ENCODE measurements at regions not wholly inside any gene's neighbourhood (a gene's known extent, or its start where the extent isn't known, plus 50 kb on each side); places are given as distances from the start of the nearest gene placed in this dataset.

DNA sequence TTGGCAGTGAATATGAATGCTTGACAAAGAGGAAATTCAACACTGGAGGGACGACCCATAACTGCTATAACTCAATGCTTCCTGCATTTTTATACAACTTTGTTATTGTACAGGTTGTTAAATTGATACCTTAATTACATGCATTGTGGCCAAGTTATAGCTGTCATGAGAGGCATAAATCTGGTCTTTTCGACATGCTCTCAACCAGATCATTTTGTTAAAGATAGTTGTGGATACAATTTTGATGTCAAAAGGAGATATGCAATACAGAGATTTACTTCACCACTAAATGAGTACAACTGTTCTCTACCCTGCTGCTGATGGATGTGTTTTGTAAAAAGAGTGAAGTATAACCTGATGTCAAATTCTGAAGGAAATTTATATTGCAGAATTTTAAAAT lies 946.0 kb downstream of the GALC start:
- CTCF ChIA-PET = interaction anchor here (0.6 kb wide), 1 partner anchor 989 kb away, joined by 3 read pairs; no protein-coding TSS in a partner anchor
- DNase-seq (ENCODE audit: low spot score) = no peak

DNA sequence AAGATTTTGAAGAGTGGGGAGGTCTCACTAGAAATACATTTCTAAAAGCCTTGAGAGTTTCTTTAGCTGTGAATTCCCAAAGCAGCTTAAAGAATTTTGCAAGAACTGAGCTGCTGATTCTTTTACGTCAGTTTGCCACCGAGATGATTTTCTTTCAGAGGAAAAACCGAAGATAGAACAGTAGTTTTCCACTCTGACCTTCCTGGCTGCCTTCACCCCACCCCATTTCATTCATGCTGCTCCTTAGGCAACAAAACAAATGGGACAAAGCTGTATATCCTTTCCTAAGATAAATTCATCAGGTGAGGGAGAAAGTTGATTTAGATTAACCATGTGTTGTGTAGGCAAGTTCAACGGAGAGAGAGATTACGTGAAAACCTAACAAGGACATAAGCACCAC lies 947.0 kb downstream of the GALC start:
- Histone ChIP-seq H3K4me3 (ENCODE audit: low read depth, low read length, poor library complexity, severe bottlenecking) (no peak overlapping the region), H3K36me3 (ENCODE audit: insufficient read depth, low read length, poor library complexity, severe bottlenecking) (no peaks in the 10 kb centered on the region), H3K9me3 (ENCODE audit: low read depth, low read length, poor library complexity, severe bottlenecking) (no peaks in the 10 kb centered on the region), H3K27me3 (replicated peaks; ENCODE audit: insufficient read depth, low read depth, low read length, poor library complexity) (no peaks in the 10 kb centered on the region), H3K4me1 (ENCODE audit: insufficient read depth, low read length, poor library complexity, severe bottlenecking) (no peaks in the 10 kb centered on the region), H3K27ac (ENCODE audit: low read depth, low read length, poor library complexity, severe bottlenecking) (no peak overlapping the region)
- TF ChIP-seq, protein P1, sequence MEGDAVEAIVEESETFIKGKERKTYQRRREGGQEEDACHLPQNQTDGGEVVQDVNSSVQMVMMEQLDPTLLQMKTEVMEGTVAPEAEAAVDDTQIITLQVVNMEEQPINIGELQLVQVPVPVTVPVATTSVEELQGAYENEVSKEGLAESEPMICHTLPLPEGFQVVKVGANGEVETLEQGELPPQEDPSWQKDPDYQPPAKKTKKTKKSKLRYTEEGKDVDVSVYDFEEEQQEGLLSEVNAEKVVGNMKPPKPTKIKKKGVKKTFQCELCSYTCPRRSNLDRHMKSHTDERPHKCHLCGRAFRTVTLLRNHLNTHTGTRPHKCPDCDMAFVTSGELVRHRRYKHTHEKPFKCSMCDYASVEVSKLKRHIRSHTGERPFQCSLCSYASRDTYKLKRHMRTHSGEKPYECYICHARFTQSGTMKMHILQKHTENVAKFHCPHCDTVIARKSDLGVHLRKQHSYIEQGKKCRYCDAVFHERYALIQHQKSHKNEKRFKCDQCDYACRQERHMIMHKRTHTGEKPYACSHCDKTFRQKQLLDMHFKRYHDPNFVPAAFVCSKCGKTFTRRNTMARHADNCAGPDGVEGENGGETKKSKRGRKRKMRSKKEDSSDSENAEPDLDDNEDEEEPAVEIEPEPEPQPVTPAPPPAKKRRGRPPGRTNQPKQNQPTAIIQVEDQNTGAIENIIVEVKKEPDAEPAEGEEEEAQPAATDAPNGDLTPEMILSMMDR (conservative IDR thresholded peaks at IDR 0.05; ENCODE audit: low read depth, low read length) = no peak
- no peak for TF ChIP-seq EZH2 (IDR thresholded peaks at IDR 0.05; ENCODE audit: borderline replicate concordance, low read depth, low read length, poor library complexity, severe bottlenecking)
- CTCF ChIA-PET = no interaction called here
- POLR2A ChIA-PET (ENCODE audit: low non-redundant PET) = no interaction called here
- no TSS peak for BruUV-seq (replicated peaks)
- intact Hi-C loops (cut with micrococcal nuclease; ENCODE audit: unreplicated experiment) = no loop called here
- DNase-seq (ENCODE audit: low spot score) = no peak

More for the DNA sequence above, 946.0 kb downstream of the GALC start:
- POLR2A ChIA-PET (ENCODE audit: low non-redundant PET) = no interaction called here
- H3K9me3 ChIP-seq (ENCODE audit: low read depth, low read length, poor library complexity, severe bottlenecking) = no peaks in the 10 kb centered on the region
- no peaks in the 10 kb centered on the region for H3K36me3 ChIP-seq (ENCODE audit: insufficient read depth, low read length, poor library complexity, severe bottlenecking)
- H3K27ac ChIP-seq (ENCODE audit: low read depth, low read length, poor library complexity, severe bottlenecking) = no peak overlapping the region
- H3K4me3 ChIP-seq (ENCODE audit: low read depth, low read length, poor library complexity, severe bottlenecking) = no peak overlapping the region
- H3K4me1 ChIP-seq (ENCODE audit: insufficient read depth, low read length, poor library complexity, severe bottlenecking) = no peaks in the 10 kb centered on the region
- intact Hi-C loops (cut with micrococcal nuclease; ENCODE audit: unreplicated experiment) = no loop called here
- TF ChIP-seq, protein P1 (conservative IDR thresholded peaks at IDR 0.05; ENCODE audit: low read depth, low read length) = no peak
- no peak for TF ChIP-seq EZH2 (IDR thresholded peaks at IDR 0.05; ENCODE audit: borderline replicate concordance, low read depth, low read length, poor library complexity, severe bottlenecking)
- no peaks in the 10 kb centered on the region for H3K27me3 ChIP-seq (replicated peaks; ENCODE audit: insufficient read depth, low read depth, low read length, poor library complexity)
- BruUV-seq (replicated peaks) = no TSS peak

DNA sequence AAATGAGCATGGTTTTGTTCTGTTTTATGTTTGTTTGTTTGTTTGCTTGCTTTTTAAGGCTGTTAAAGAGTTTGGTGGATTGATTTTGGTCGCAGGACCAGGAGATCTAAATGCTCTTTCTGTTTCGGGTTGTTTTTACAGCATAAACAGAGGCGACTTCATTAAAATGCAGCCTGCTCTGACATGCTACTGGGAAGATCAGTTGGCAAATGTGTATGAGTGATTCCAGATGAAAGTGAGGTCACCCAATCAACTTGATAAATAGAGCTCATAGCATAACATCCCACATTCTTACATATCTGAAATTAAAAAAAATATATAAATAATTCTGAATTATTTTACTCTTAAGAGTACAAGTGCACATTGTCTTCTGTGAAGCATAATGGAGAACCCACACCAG lies 947.7 kb downstream of the GALC start:
- no peaks in the 10 kb centered on the region for H3K27me3 ChIP-seq (replicated peaks; ENCODE audit: insufficient read depth, low read depth, low read length, poor library complexity)
- TF ChIP-seq EZH2 (IDR thresholded peaks at IDR 0.05; ENCODE audit: borderline replicate concordance, low read depth, low read length, poor library complexity, severe bottlenecking) = no peak
- TF ChIP-seq, protein P1 (conservative IDR thresholded peaks at IDR 0.05; ENCODE audit: low read depth, low read length) = no peak
- CTCF ChIA-PET = no interaction called here
- no peak overlapping the region for H3K4me3 ChIP-seq (ENCODE audit: low read depth, low read length, poor library complexity, severe bottlenecking)
- no peaks in the 10 kb centered on the region for H3K9me3 ChIP-seq (ENCODE audit: low read depth, low read length, poor library complexity, severe bottlenecking)
- no peaks in the 10 kb centered on the region for H3K4me1 ChIP-seq (ENCODE audit: insufficient read depth, low read length, poor library complexity, severe bottlenecking)
- intact Hi-C loops (cut with micrococcal nuclease; ENCODE audit: unreplicated experiment) = no loop called here
- no TSS peak for BruUV-seq (replicated peaks)
- no peaks in the 10 kb centered on the region for H3K36me3 ChIP-seq (ENCODE audit: insufficient read depth, low read length, poor library complexity, severe bottlenecking)
- DNase-seq (ENCODE audit: low spot score) = no peak
- POLR2A ChIA-PET (ENCODE audit: low non-redundant PET) = no interaction called here
- no peak overlapping the region for H3K27ac ChIP-seq (ENCODE audit: low read depth, low read length, poor library complexity, severe bottlenecking)
